PC-3 (cell line): ENCODE measurements at regions not wholly inside any gene's neighbourhood (a gene's known extent, or its start where the extent isn't known, plus 50 kb on each side); places are given as distances from the start of the nearest gene placed in this dataset.

Experiments
- ATAC-seq: fragments of 200-7000 bp; cut with Tn5 transposase; 2 replicates; pipeline ENCODE4 v1.9.1; 2020; ENCODE audit warnings: mild to moderate bottlenecking, moderate library complexity
- BruUV-seq: library from RNA; stranded (reverse); fragments of 400-500 nt; replicated peaks from 2 replicates; lab custom pipeline; 2021; lab: Mats Ljungman, UMichigan
- CTCF ChIA-PET: fragments of 300-600 bp; sonication (Branson Sonifier 250); formaldehyde crosslinking; loops from one replicate; lab custom pipeline; 2022; ENCODE audit warnings: antibody characterized with exemption; lab: Charles Lee
- POLR2A ChIA-PET: fragments of 300-600 bp; sonication (Branson Sonifier 250); formaldehyde crosslinking; loops from one replicate; lab custom pipeline; 2022; ENCODE audit warnings: antibody characterized with exemption; ENCODE audit not compliant: unreplicated experiment; lab: Charles Lee
- DNase-seq: peaks from one replicate; pipeline ENCODE4 v3.0.0-alpha.2; 2015
- H2AFZ ChIP-seq: fragments of 300-600 bp; sonication (generic); 2 replicates; pipeline ENCODE4 v1.6.0; 2016; ENCODE audit warnings: antibody characterized with exemption, low read length
- H3F3A ChIP-seq: fragments of 300-600 bp; sonication (generic); one replicate; pipeline ENCODE4 v1.6.0; 2017; ENCODE audit warnings: antibody characterized with exemption, low read length, control low read depth, mild to moderate bottlenecking; ENCODE audit not compliant: unreplicated experiment
- H3K27ac ChIP-seq: fragments of 300-600 bp; sonication (generic); 2 replicates; pipeline ENCODE4 v1.5.1; 2016; ENCODE audit warnings: mild to moderate bottlenecking, low read length
- H3K27me3 ChIP-seq: fragments of 300-600 bp; sonication (generic); 2 replicates; pipeline ENCODE4 v1.6.1; 2016; ENCODE audit warnings: low read length, mixed read lengths
- H3K36me3 ChIP-seq: fragments of 300-600 bp; sonication (generic); 2 replicates; pipeline ENCODE4 v1.6.1; 2016; ENCODE audit warnings: low read depth, mixed run types, low read length, mixed read lengths
- H3K4me1 ChIP-seq: fragments of 300-600 bp; sonication (generic); 2 replicates; pipeline ENCODE4 v1.5.1; 2016; ENCODE audit warnings: low read length; ENCODE audit not compliant: insufficient read depth
- H3K4me2 ChIP-seq: fragments of 300-600 bp; sonication (generic); 2 replicates; pipeline ENCODE4 v1.6.0; 2016; ENCODE audit warnings: low read length
- H3K4me3 ChIP-seq: fragments of 300-600 bp; sonication (generic); 2 replicates; pipeline ENCODE4 v1.5.1; 2016; ENCODE audit warnings: mild to moderate bottlenecking, low read length, mixed read lengths
- H3K79me2 ChIP-seq: fragments of 300-600 bp; sonication (generic); 2 replicates; pipeline ENCODE4 v1.6.1; 2017; ENCODE audit warnings: low read length, mixed read lengths
- H3K9ac ChIP-seq: fragments of 300-600 bp; sonication (generic); 2 replicates; pipeline ENCODE4 v1.6.0; 2016; ENCODE audit warnings: mild to moderate bottlenecking, low read length
- H3K9me2 ChIP-seq: fragments of 300-600 bp; sonication (generic); replicated peaks from 2 replicates; pipeline ENCODE4 v1.6.1; 2016; ENCODE audit warnings: mixed run types, low read length, mixed read lengths
- H3K9me3 ChIP-seq: fragments of 300-600 bp; sonication (generic); 2 replicates; pipeline ENCODE4 v1.6.1; 2016; ENCODE audit warnings: low read length, mixed read lengths
- H4K20me1 ChIP-seq: fragments of 300-600 bp; sonication (generic); 2 replicates; pipeline ENCODE4 v1.6.1; 2016; ENCODE audit warnings: low read length, mixed read lengths
- CTCF ChIP-seq: fragments of 300-600 bp; sonication (generic); conservative IDR thresholded peaks from 2 replicates; pipeline ENCODE4 v1.5.1; 2017; ENCODE audit warnings: antibody characterized with exemption, low read depth, mild to moderate bottlenecking, low read length
- EZH2 ChIP-seq: fragments of 300-600 bp; sonication (generic); IDR thresholded peaks from one replicate; pipeline ENCODE4 v1.6.1; 2017; ENCODE audit warnings: antibody characterized with exemption, mild to moderate bottlenecking, low read length; ENCODE audit not compliant: unreplicated experiment
- EZH2phosphoT487 ChIP-seq: fragments of 300-600 bp; sonication (generic); IDR thresholded peaks from 2 replicates; pipeline ENCODE4 v1.6.1; 2018; ENCODE audit warnings: mild to moderate bottlenecking, antibody characterized with exemption, low read length, borderline replicate concordance
- intact Hi-C: fragments of 100-400 bp; cut with micrococcal nuclease; formaldehyde crosslinking; loops from 2 replicates; pipeline ENCODE4 v1.9.0; 2023

DNA sequence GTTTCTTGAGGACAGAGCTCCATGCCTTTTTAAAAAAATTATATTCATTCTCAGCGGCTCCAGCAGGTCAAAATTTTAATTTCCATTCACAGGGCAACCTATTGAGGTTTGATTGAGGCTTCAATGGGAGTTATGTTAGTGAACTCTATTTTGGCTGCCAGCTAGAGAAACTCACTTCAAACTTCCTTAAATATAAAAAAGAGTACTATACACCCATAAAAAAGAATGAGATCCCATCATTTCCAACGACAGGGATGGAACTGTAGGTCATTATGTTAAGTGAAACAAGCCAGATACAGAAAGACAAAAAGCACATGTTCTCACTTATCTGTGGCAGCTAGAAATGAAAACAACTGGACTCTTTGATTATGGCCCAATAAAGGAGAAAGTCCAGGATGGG is 176.8 kb upstream of the IL12B start:
- no peak for DNase-seq
- no peaks in the 10 kb centered on the region for H3K36me3 ChIP-seq
- H3K4me3 ChIP-seq = no peak overlapping the region
- H3K9me2 ChIP-seq = no peaks in the 10 kb centered on the region
- peaks cover 49% of the 10 kb centered on the region for H3K4me1 ChIP-seq
- BruUV-seq = no TSS peak
- no peaks in the 10 kb centered on the region for H3K79me2 ChIP-seq
- ATAC-seq = no peak
- H3K27me3 ChIP-seq = no peaks in the 10 kb centered on the region
- no peak overlapping the region for H3K4me2 ChIP-seq
- H3K9me3 ChIP-seq = no peaks in the 10 kb centered on the region
- H3K9ac ChIP-seq = no peak overlapping the region
- ChIA-PET CTCF (no interaction called here), POLR2A (no interaction called here)
- TF ChIP-seq CTCF (no peak), EZH2phosphoT487 (no peak), EZH2 (no peak)
- intact Hi-C loops = no loop called here
- H3K27ac ChIP-seq = no peak overlapping the region
- no peak overlapping the region for H2AFZ ChIP-seq
- H4K20me1 ChIP-seq = no peaks in the 10 kb centered on the region
- H3F3A ChIP-seq = no peaks in the 10 kb centered on the region

GRCh38 chr5:159507661-159508060 is 177.4 kb upstream of the IL12B start:
- no peaks in the 10 kb centered on the region for H3K36me3 ChIP-seq
- no peak for TF ChIP-seq EZH2phosphoT487
- TF ChIP-seq EZH2 = no peak
- H3K9me3 ChIP-seq = no peaks in the 10 kb centered on the region
- intact Hi-C loops = loop anchor here (1.0 kb wide), 1 partner anchor 37 kb away; no protein-coding TSS in a partner anchor
- no peak for DNase-seq
- no peak overlapping the region for H2AFZ ChIP-seq
- H3K27ac ChIP-seq = no peak overlapping the region
- H3K9me2 ChIP-seq = no peaks in the 10 kb centered on the region
- no peaks in the 10 kb centered on the region for H3K27me3 ChIP-seq
- ChIA-PET CTCF (no interaction called here), POLR2A (no interaction called here)
- H3K4me2 ChIP-seq = no peak overlapping the region
- H3F3A ChIP-seq = no peaks in the 10 kb centered on the region
- no peaks in the 10 kb centered on the region for H4K20me1 ChIP-seq
- no peak overlapping the region for H3K4me3 ChIP-seq
- H3K79me2 ChIP-seq = no peaks in the 10 kb centered on the region
- BruUV-seq = no TSS peak
- no peak overlapping the region for H3K9ac ChIP-seq
- H3K4me1 ChIP-seq = peaks cover 55% of the 10 kb centered on the region
- ATAC-seq = no peak

DNA sequence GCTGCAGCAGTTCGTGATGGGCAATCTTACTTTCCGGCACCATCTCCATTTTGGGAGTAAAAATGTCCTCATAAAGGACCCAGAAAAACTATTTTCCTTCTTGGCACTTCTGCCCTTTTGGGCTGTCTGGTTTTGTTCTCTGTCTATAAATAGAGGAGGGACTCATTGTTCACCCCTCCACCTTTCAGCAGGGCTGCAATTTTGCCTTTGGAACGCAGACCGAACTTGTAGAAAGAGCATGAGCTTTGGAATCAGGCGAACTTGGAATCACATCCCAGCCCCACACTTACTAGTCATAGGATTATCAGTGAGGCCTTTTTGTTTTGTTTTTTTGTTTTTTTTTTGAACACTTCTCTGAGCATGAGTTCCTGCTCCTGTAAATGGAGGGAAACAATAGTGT is 178.1 kb upstream of the IL12B start:
- ChIA-PET CTCF (no interaction called here), POLR2A (no interaction called here)
- intact Hi-C loops = loop anchor here (1.0 kb wide), 1 partner anchor 38 kb away; no protein-coding TSS in a partner anchor
- no TSS peak for BruUV-seq
- Histone ChIP-seq H3F3A (no peaks in the 10 kb centered on the region), H2AFZ (no peak overlapping the region), H3K79me2 (no peaks in the 10 kb centered on the region), H3K9ac (no peak overlapping the region), H3K9me2 (no peaks in the 10 kb centered on the region), H3K4me1 (peaks cover 56% of the 10 kb centered on the region), H3K27me3 (no peaks in the 10 kb centered on the region), H3K27ac (no peak overlapping the region), H3K9me3 (no peaks in the 10 kb centered on the region), H3K4me2 (no peak overlapping the region), H4K20me1 (no peaks in the 10 kb centered on the region), H3K36me3 (no peaks in the 10 kb centered on the region), H3K4me3 (no peak overlapping the region)
- no peak for TF ChIP-seq EZH2phosphoT487
- TF ChIP-seq CTCF = no peak
- no peak for TF ChIP-seq EZH2
- no peak for ATAC-seq
- DNase-seq = no peak
